Spleen (tissue), 7 donors: ENCODE measurements at regions not wholly inside any gene's neighbourhood (a gene's known extent, or its start where the extent isn't known, plus 50 kb on each side); places are given as distances from the start of the nearest gene placed in this dataset.

Experiments
- CTCF ChIP-seq, 11 experiments: fragments of 200-600 bp in 7 of 11; fragments of 450-650 bp in 4 of 11; sonication (generic) in 4 of 11; IDR thresholded peaks in 8 of 11; conservative IDR thresholded peaks in 3 of 11; 1 replicate in 7 of 11; 2 replicates in 4 of 11; pipeline versions ENCODE4 v1.4.0 to v1.8.0; 2016 to 2021; ENCODE audit warnings: antibody characterized with exemption in 11 of 11, inconsistent platforms in 4 of 11, mild to moderate bottlenecking in 1 of 11
- POLR2A ChIP-seq, 3 donors: fragments of 450-650 bp; IDR thresholded peaks; one replicate each; pipeline ENCODE4 v1.5.1; 2017; ENCODE audit warnings: antibody characterized with exemption in 3 of 3, mild to moderate bottlenecking in 1 of 3
- POLR2AphosphoS5 ChIP-seq, 3 donors: sonication (generic); formaldehyde crosslinking; IDR thresholded peaks; one replicate each; pipeline ENCODE4 v1.5.1; 2017; ENCODE audit warnings: antibody characterized with exemption in 3 of 3
- donor health status: DM: no; HTN: no; CAD: no; lungs with moderate emphysema.
- donor health status: DM: no; HTN: no; CAD: no.
- donor health status: DM: no; HTN: no; CAD: no.

GRCh38 chr4:100285121-100285520 lies 94.9 kb upstream of the DDIT4L start:
- TF ChIP-seq CTCF (IDR thresholded peaks at IDR 0.05 in 8 of 11, conservative IDR thresholded peaks at IDR 0.05 in 3 of 11): no peak
- no peak for TF ChIP-seq POLR2AphosphoS5 (IDR thresholded peaks at IDR 0.05)
- no peak for TF ChIP-seq POLR2A (IDR thresholded peaks at IDR 0.05)
